ENCODE measurements at regions not wholly inside any gene's neighbourhood (a gene's known extent, or its start where the extent isn't known, plus 50 kb on each side); places are given as distances from the start of the nearest gene placed in this dataset.
"Not testable (repeated sequence)": the region's sequence is repeated elsewhere in the genome, so short reads cannot be mapped to it uniquely, and the experiment has no call there.

GRCh38 chr7:136419740-136420139, 442.6 kb upstream of the MTPN start:
- not testable (repeated sequence) for DNase-seq (ENCODE audit: low read depth in 2 of 2)

GRCh38 chr7:136412952-136413351, 435.8 kb upstream of the MTPN start:
- no peak for DNase-seq (ENCODE audit: low read depth in 2 of 2)

GRCh38 chr7:136405931-136406777, 429.0 kb upstream of the MTPN start:
- DNase-seq (ENCODE audit: low read depth in 2 of 2) = peak; percentile 4 to 6

GRCh38 chr7:136403591-136403990, 426.4 kb upstream of the MTPN start:
- no peak for DNase-seq (ENCODE audit: low read depth in 2 of 2)

- DNase-seq (ENCODE audit: low read depth in 2 of 2) = no peak
Observed at GRCh38 chr7:136400877-136401276, 423.7 kb upstream of the MTPN start.

- DNase-seq (ENCODE audit: low read depth in 2 of 2) = no peak
Observed at GRCh38 chr7:136399385-136399784, 422.2 kb upstream of the MTPN start.

GRCh38 chr7:136392856-136393255, 415.7 kb upstream of the MTPN start:
- no peak for DNase-seq (ENCODE audit: low read depth in 2 of 2)

GRCh38 chr7:136391371-136391770, 414.2 kb upstream of the MTPN start:
- no peak for DNase-seq (ENCODE audit: low read depth in 2 of 2)

- DNase-seq (ENCODE audit: low read depth in 2 of 2) = no peak
Observed at GRCh38 chr7:136389933-136390332, 412.8 kb upstream of the MTPN start.

GRCh38 chr7:136386876-136387275, 409.7 kb upstream of the MTPN start:
- no peak for DNase-seq (ENCODE audit: low read depth in 2 of 2)

- DNase-seq (ENCODE audit: low read depth in 2 of 2) = not testable (repeated sequence)
Observed at GRCh38 chr7:136371409-136371808, 394.2 kb upstream of the MTPN start.

- DNase-seq (ENCODE audit: low read depth in 2 of 2) = no peak
Observed at GRCh38 chr7:136370137-136370536, 393.0 kb upstream of the MTPN start.

GRCh38 chr7:136369225-136369624, 392.1 kb upstream of the MTPN start:
- DNase-seq (ENCODE audit: low read depth in 2 of 2) = no peak

GRCh38 chr7:136359333-136359903, 382.3 kb upstream of the MTPN start:
- no peak for DNase-seq (ENCODE audit: low read depth in 2 of 2)

- DNase-seq (ENCODE audit: low read depth in 2 of 2) = no peak
Observed at GRCh38 chr7:136353287-136353686, 376.1 kb upstream of the MTPN start.

GRCh38 chr7:136348542-136349192, 371.5 kb upstream of the MTPN start:
- no peak for DNase-seq (ENCODE audit: low read depth in 2 of 2)

GRCh38 chr7:136348142-136348541, 371.0 kb upstream of the MTPN start:
- no peak for DNase-seq (ENCODE audit: low read depth in 2 of 2)

GRCh38 chr7:136347488-136347887, 370.3 kb upstream of the MTPN start:
- DNase-seq (ENCODE audit: low read depth in 2 of 2) = no peak

- DNase-seq (ENCODE audit: low read depth in 2 of 2) = no peak
Observed at GRCh38 chr7:136342251-136342650, 365.1 kb upstream of the MTPN start.

- no peak for DNase-seq (ENCODE audit: low read depth in 2 of 2)
Observed at GRCh38 chr7:136339464-136339863, 362.3 kb upstream of the MTPN start.

GRCh38 chr7:136336932-136337331, 359.8 kb upstream of the MTPN start:
- DNase-seq (ENCODE audit: low read depth in 2 of 2) = no peak

GRCh38 chr7:136333636-136334035, 356.5 kb upstream of the MTPN start:
- DNase-seq (ENCODE audit: low read depth in 2 of 2) = no peak

GRCh38 chr7:136326045-136326609, 349.0 kb upstream of the MTPN start:
- DNase-seq (ENCODE audit: low read depth in 2 of 2) = no peak
